Epithelial cell of proximal tubule (primary cell): ENCODE measurements at regions not wholly inside any gene's neighbourhood (a gene's known extent, or its start where the extent isn't known, plus 50 kb on each side); places are given as distances from the start of the nearest gene placed in this dataset.

Experiments
- DNase-seq: peaks from one replicate; pipeline ENCODE4 v3.0.0-alpha.2; 2011; ENCODE audit warnings: low read depth
- H3K4me3 ChIP-seq: 2 replicates; pipeline ENCODE4 v1.5.1; 2011; ENCODE audit warnings: low read depth, mild to moderate bottlenecking, low read length
- CTCF ChIP-seq: conservative IDR thresholded peaks from 2 replicates; pipeline ENCODE4 v1.5.1; 2012; ENCODE audit warnings: low read depth, mild to moderate bottlenecking, low read length

DNA sequence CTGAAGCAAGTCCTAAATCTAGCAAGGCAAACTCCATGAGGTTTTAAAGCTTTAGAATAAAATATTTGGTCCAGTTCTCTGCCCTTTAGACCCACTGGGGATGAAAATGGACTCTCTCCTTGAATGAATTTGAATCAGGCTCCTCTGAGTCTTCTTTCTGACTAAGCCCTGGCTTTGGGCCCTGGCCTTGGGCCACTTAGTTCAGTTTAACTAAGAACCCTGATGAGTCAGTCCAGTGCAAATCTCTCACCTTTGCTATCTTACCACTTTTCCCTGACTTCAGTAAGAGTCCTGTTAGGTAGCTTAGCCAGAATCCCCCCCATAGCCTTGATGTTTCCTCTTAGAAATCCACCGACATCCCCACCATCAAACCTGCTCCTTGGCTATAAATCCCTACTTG is 427.5 kb downstream of the SNAPC1 start:
- no peak overlapping the region for H3K4me3 ChIP-seq
- no peak for DNase-seq
- TF ChIP-seq CTCF = no peak

GRCh38 chr14:62206456-62206855 is 444.2 kb downstream of the SNAPC1 start:
- DNase-seq = no peak
- H3K4me3 ChIP-seq = no peak overlapping the region
- no peak for TF ChIP-seq CTCF

DNA sequence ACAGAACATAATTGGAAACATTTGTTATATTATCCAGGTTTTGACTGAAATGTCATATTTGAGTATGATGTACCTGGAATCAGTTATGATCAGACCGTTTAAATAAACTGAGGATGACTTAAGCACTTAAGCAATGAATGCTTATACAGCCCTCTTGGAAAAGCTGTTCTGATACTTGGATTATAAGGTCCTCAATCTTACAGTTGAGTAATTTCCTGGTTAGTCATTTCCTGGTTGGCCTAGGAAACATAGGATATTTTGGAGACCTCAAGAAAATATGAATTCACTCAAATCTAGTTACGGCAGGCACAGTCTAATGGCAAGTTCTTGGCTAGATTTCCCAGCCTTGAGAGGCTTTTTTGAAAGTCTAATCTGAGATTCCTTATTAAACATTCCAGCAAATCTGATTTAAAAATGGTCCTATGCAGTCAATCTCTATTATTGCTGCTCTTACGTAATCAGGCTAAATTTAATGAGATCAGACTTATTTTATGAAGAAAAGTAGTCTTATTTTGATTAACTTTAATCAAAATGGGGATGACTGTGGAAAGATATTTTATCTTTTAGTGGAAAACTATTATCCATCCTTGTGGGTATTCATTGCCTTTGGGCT is 447.2 kb downstream of the SNAPC1 start:
- DNase-seq = no peak
- H3K4me3 ChIP-seq = no peak overlapping the region
- no peak for TF ChIP-seq CTCF

- no peak overlapping the region for H3K4me3 ChIP-seq
- no peak for DNase-seq
- TF ChIP-seq CTCF = no peak
Observed at GRCh38 chr14:62213516-62213915, 451.3 kb downstream of the SNAPC1 start.

GRCh38 chr14:62216121-62216520 is 453.9 kb downstream of the SNAPC1 start:
- H3K4me3 ChIP-seq = no peak overlapping the region
- no peak for TF ChIP-seq CTCF
- DNase-seq = no peak

DNA sequence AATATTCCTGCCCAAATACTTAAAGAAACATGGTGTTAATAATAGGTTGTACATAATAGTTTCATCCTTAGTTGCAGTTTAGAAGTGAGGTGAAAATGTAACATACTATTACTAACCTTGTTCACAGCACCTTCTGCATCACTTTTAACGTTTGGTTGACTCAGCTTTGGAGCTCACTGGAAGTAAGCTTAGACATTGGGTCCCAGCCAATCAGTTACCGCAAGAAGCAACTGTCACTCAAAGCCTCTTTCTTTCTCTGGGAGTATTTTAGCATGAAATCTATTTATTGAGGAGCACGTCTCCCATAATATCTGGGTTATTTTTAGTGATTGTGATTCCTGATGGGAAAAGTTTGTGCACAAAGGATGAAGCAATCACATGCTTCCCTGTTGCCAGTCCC is 472.6 kb downstream of the SNAPC1 start:
- no peak for TF ChIP-seq CTCF
- H3K4me3 ChIP-seq = no peak overlapping the region
- no peak for DNase-seq

DNA sequence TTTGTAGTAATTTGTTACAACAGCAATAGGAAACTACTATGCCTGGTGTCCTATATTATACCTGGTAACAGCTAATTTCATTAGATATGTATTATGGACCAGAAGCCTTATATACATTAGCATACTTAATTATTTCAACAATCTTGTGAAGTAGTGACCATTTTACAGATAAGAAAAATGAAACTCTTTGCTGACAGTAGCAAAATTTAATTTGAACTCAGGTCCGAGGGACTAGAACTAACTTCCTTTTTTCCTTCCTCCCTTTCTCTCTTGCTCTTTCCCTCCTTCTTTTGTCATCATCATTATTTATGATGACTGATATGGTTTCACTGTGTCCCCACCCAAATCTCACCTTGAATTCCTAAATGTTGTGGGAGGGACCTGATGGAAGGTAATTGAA is 482.0 kb downstream of the SNAPC1 start:
- DNase-seq = no peak
- no peak overlapping the region for H3K4me3 ChIP-seq
- TF ChIP-seq CTCF = no peak
